GM23338 (cell line): ENCODE measurements at regions not wholly inside any gene's neighbourhood (a gene's known extent, or its start where the extent isn't known, plus 50 kb on each side); places are given as distances from the start of the nearest gene placed in this dataset.
A peak's percentile ranks its signal among the peaks of the same experiment; 100 is the strongest.

Source experiments
- ATAC-seq: fragments of 200-7000 bp; cut with Tn5 transposase; 3 replicates; pipeline ENCODE4 v1.9.1; 2020
- DNase-seq: peaks from one replicate; pipeline ENCODE4 v3.0.0-alpha.2; 2015; ENCODE audit warnings: low spot score
- H2AFZ ChIP-seq: fragments of 200-600 bp; sonication (generic); 2 replicates; pipeline ENCODE4 v1.8.0; 2016; ENCODE audit warnings: antibody characterized with exemption, mild to moderate bottlenecking, moderate library complexity
- H3F3A ChIP-seq: fragments of 200-600 bp; sonication (generic); replicated peaks from 2 replicates; pipeline ENCODE4 v1.8.0; 2017; ENCODE audit warnings: antibody characterized with exemption, mixed run types, low read depth
- H3K27ac ChIP-seq: fragments of 200-600 bp; sonication (generic); 2 replicates; pipeline ENCODE4 v1.6.1; 2016; ENCODE audit warnings: low read depth
- H3K27me3 ChIP-seq: fragments of 200-600 bp; sonication (generic); 2 replicates; pipeline ENCODE4 v1.8.0; 2016; ENCODE audit warnings: mild to moderate bottlenecking, mixed run types, moderate library complexity; ENCODE audit not compliant: insufficient read depth
- H3K36me3 ChIP-seq: fragments of 200-600 bp; sonication (generic); 2 replicates; pipeline ENCODE4 v1.8.0; 2016; ENCODE audit warnings: mild to moderate bottlenecking; ENCODE audit not compliant: insufficient read depth
- H3K4me1 ChIP-seq: fragments of 200-600 bp; sonication (generic); 2 replicates; pipeline ENCODE4 v1.8.0; 2016; ENCODE audit warnings: mild to moderate bottlenecking, moderate library complexity; ENCODE audit not compliant: insufficient read depth
- H3K4me2 ChIP-seq: fragments of 200-600 bp; sonication (generic); 2 replicates; pipeline ENCODE4 v1.7.1; 2017; ENCODE audit warnings: mixed run types
- H3K4me3 ChIP-seq: fragments of 200-600 bp; sonication (generic); 2 replicates; pipeline ENCODE4 v1.6.1; 2016; ENCODE audit warnings: mixed run types
- H3K79me2 ChIP-seq: fragments of 200-600 bp; sonication (generic); replicated peaks from 2 replicates; pipeline ENCODE4 v1.8.0; 2017; ENCODE audit warnings: mild to moderate bottlenecking; ENCODE audit not compliant: insufficient read depth
- H3K9me2 ChIP-seq: fragments of 200-600 bp; sonication (generic); 2 replicates; pipeline ENCODE4 v1.8.0; 2017; ENCODE audit not compliant: insufficient read depth
- H4K20me1 ChIP-seq: fragments of 200-600 bp; sonication (generic); replicated peaks from 2 replicates; pipeline ENCODE4 v1.8.0; 2017; ENCODE audit warnings: mild to moderate bottlenecking; ENCODE audit not compliant: insufficient read depth
- H3K27ac Mint-ChIP-seq: 2 replicates; pipeline ENCODE4 v1.8.0; 2020; ENCODE audit warnings: inconsistent platforms, mild to moderate bottlenecking, moderate library complexity, mixed read lengths
- H3K27me3 Mint-ChIP-seq: 3 replicates; pipeline ENCODE4 v1.8.0; 2022; ENCODE audit warnings: low read depth, mild to moderate bottlenecking, moderate library complexity, mixed read lengths, inconsistent platforms; ENCODE audit not compliant: insufficient read depth, poor library complexity
- H3K36me3 Mint-ChIP-seq: 3 replicates; pipeline ENCODE4 v1.8.0; 2021; ENCODE audit warnings: low read depth, mild to moderate bottlenecking, inconsistent platforms, moderate library complexity, mixed read lengths
- H3K4me1 Mint-ChIP-seq: 3 replicates; pipeline ENCODE4 v1.8.0; 2020; ENCODE audit warnings: mild to moderate bottlenecking, inconsistent platforms, mixed read lengths
- H3K4me3 Mint-ChIP-seq: 3 replicates; pipeline ENCODE4 v1.8.0; 2021; ENCODE audit warnings: moderate library complexity, mild to moderate bottlenecking, inconsistent platforms, mixed read lengths
- H3K9me3 Mint-ChIP-seq: 3 replicates; pipeline ENCODE4 v1.8.0; 2020; ENCODE audit warnings: moderate library complexity, mild to moderate bottlenecking, inconsistent platforms, mixed read lengths
- CTCF ChIP-seq, 2 experiments: fragments of 200-600 bp in 1 of 2; sonication (generic) in 1 of 2; conservative IDR thresholded peaks; 2 replicates each; pipeline versions ENCODE4 v1.5.1 to v1.6.1; 2016 to 2017; ENCODE audit warnings: antibody characterized with exemption in 2 of 2, low read depth in 2 of 2, mild to moderate bottlenecking in 2 of 2, moderate library complexity in 1 of 2
- EZH2 ChIP-seq: fragments of 200-600 bp; sonication (generic); IDR thresholded peaks from one replicate; pipeline ENCODE4 v1.8.0; 2017; ENCODE audit warnings: antibody characterized with exemption, mild to moderate bottlenecking, low read depth; ENCODE audit not compliant: unreplicated experiment
- JUNB ChIP-seq: IDR thresholded peaks from one replicate; pipeline ENCODE4 v1.6.1; 2016; ENCODE audit warnings: antibody characterized with exemption; ENCODE audit not compliant: unreplicated experiment
- NANOG ChIP-seq: IDR thresholded peaks from 2 replicates; pipeline ENCODE4 v1.6.1; 2016; ENCODE audit warnings: antibody characterized with exemption, borderline replicate concordance
- POLR2AphosphoS5 ChIP-seq: IDR thresholded peaks from 2 replicates; pipeline ENCODE4 v1.6.1; 2016; ENCODE audit warnings: antibody characterized with exemption, low read depth
- REST ChIP-seq: IDR thresholded peaks from one replicate; pipeline ENCODE4 v1.6.1; 2018; ENCODE audit warnings: antibody characterized with exemption; ENCODE audit not compliant: unreplicated experiment
- STAT1 ChIP-seq: IDR thresholded peaks from one replicate; pipeline ENCODE4 v1.6.1; 2016; ENCODE audit warnings: antibody characterized with exemption; ENCODE audit not compliant: unreplicated experiment
- ZNF331 ChIP-seq: fragments of 250-450 bp; sonication (Bioruptor Pico); IDR thresholded peaks from 2 replicates; pipeline ENCODE4 v1.5.0; 2020; ENCODE audit warnings: low read depth, mild to moderate bottlenecking, moderate library complexity
- ZNF462 ChIP-seq: fragments of 250-450 bp; sonication (Bioruptor Pico); IDR thresholded peaks from 2 replicates; pipeline ENCODE4 v1.5.0; 2020; ENCODE audit warnings: mild to moderate bottlenecking, moderate library complexity

GRCh38 chr5:8869932-8870331, 675.9 kb downstream of the SEMA5A start (continued):
- no peak for TF ChIP-seq REST
- TF ChIP-seq ZNF331 (CRISPR knock-in tag): no peak
- no peak for TF ChIP-seq POLR2AphosphoS5

GRCh38 chr5:8870349-8870958, 675.4 kb downstream of the SEMA5A start:
- H3K4me2 ChIP-seq: peak overlapping the region; percentile 58
- peaks cover 11% of the 10 kb centered on the region; the same call in 1 of the 2 replicates for H3K9me2 ChIP-seq
- H3K36me3 ChIP-seq: no peaks in the 10 kb centered on the region
- peaks cover 21% of the 10 kb centered on the region for H3K4me1 Mint-ChIP-seq
- H3K27me3 ChIP-seq: no peaks in the 10 kb centered on the region
- no peaks in the 10 kb centered on the region for H3F3A ChIP-seq
- H3K4me1 ChIP-seq: peaks cover 25% of the 10 kb centered on the region
- H4K20me1 ChIP-seq: no peaks in the 10 kb centered on the region
- ATAC-seq (peak; percentile 48), DNase-seq (no peak)
- 0 out of 3 replicates have a peak, but pooled peaks cover 2% of the 10 kb centered on the region for H3K9me3 Mint-ChIP-seq
- no peaks in the 10 kb centered on the region for H3K27me3 Mint-ChIP-seq
- no peak overlapping the region for H3K27ac Mint-ChIP-seq
- no peak overlapping the region for H3K27ac ChIP-seq
- no peak overlapping the region for H3K4me3 Mint-ChIP-seq
- H3K4me3 ChIP-seq: no peak overlapping the region
- H3K36me3 Mint-ChIP-seq: no peaks in the 10 kb centered on the region
- no peaks in the 10 kb centered on the region for H3K79me2 ChIP-seq
- peak overlapping the region; percentile 59; the same call in 1 of the 2 replicates for H2AFZ ChIP-seq
- TF ChIP-seq STAT1 (no peak), REST (no peak), JUNB (no peak), ZNF462 (no peak), CTCF (conservative IDR thresholded peaks at IDR 0.05; ENCODE audit: low read depth in 2 of 2) (no peak), EZH2 (no peak), POLR2AphosphoS5 (no peak), NANOG (no peak)
